Testis (tissue), 2 donors: ENCODE measurements at regions not wholly inside any gene's neighbourhood (a gene's known extent, or its start where the extent isn't known, plus 50 kb on each side); places are given as distances from the start of the nearest gene placed in this dataset.
"Not testable (repeated sequence)": the region's sequence is repeated elsewhere in the genome, so short reads cannot be mapped to it uniquely, and the experiment has no call there.

Source experiments
- DNase-seq: peaks from one replicate; pipeline ENCODE4 v3.0.0-alpha.2; 2019
- H3K27ac ChIP-seq, 2 donors: fragments of 200-600 bp; sonication (generic); one replicate each; pipeline ENCODE4 v1.5.1; 2019
- H3K27me3 ChIP-seq: fragments of 200-600 bp; sonication (generic); one replicate; pipeline ENCODE4 v1.5.1; 2019
- H3K36me3 ChIP-seq: fragments of 200-600 bp; sonication (generic); one replicate; pipeline ENCODE4 v1.5.1; 2017; ENCODE audit warnings: low read depth; ENCODE audit errors: missing control alignments
- H3K4me1 ChIP-seq: fragments of 200-600 bp; sonication (generic); one replicate; pipeline ENCODE4 v1.5.1; 2019
- H3K4me3 ChIP-seq, 2 donors: fragments of 200-600 bp; sonication (generic); one replicate each; pipeline ENCODE4 v1.5.1; 2017 to 2019
- H3K9me3 ChIP-seq: fragments of 200-600 bp; sonication (generic); one replicate; pipeline ENCODE4 v1.5.1; 2017
- POLR2A ChIP-seq: fragments of 450-650 bp; IDR thresholded peaks from one replicate; pipeline ENCODE4 v1.6.1; 2017; ENCODE audit warnings: antibody characterized with exemption, mild to moderate bottlenecking, moderate library complexity
- WGBS, 2 donors: methylation state at CpG; one replicate each; pipeline ENCODE4 v1.1.5; 2018; 5-methylcytosine and 5-hydroxymethylcytosine counted together
- intact Hi-C: fragments of 100-400 bp; cut with DNase I; formaldehyde crosslinking; loops from one replicate; pipeline ENCODE4 v1.15.1; 2023; ENCODE audit warnings: low total_unique reads
- TF ChIP-seq, protein P1 (sequence below), 3 experiments: fragments of 450-650 bp in 2 of 3; fragments of 200-600 bp in 1 of 3; sonication (generic) in 1 of 3; IDR thresholded peaks; one replicate each; pipeline ENCODE4 v1.5.1; 2016 to 2019; ENCODE audit warnings: antibody characterized with exemption in 3 of 3, mild to moderate bottlenecking in 2 of 3, moderate library complexity in 1 of 3

DNA sequence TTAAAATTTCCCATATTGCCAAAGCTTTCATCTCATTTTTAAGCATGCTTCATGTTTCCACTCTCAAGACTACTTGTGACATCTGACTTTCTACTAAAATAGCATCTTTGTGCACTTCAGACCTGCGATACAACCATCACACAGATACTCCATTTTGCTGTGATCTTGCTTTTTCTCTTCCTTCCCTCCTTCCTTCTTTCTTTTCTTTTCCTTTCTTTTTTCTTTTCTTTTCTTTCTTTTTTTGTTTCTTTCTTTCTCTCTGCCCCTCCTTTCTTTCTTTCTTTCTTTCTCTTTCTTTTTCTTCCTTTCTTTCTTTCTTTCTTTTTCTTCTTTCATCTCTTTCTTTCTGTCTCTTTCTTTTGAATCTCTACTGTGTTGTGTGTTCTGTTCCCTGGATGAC, 194.0 kb upstream of the KCND2 start:
- Histone ChIP-seq H3K27me3 (no peaks in the 10 kb centered on the region), H3K27ac (no peak overlapping the region), H3K4me3 (no peak overlapping the region), H3K36me3 (no peaks in the 10 kb centered on the region), H3K9me3 (no peaks in the 10 kb centered on the region), H3K4me1 (no peaks in the 10 kb centered on the region)
- intact Hi-C loops, result no loop called here
- TF ChIP-seq, protein P1, sequence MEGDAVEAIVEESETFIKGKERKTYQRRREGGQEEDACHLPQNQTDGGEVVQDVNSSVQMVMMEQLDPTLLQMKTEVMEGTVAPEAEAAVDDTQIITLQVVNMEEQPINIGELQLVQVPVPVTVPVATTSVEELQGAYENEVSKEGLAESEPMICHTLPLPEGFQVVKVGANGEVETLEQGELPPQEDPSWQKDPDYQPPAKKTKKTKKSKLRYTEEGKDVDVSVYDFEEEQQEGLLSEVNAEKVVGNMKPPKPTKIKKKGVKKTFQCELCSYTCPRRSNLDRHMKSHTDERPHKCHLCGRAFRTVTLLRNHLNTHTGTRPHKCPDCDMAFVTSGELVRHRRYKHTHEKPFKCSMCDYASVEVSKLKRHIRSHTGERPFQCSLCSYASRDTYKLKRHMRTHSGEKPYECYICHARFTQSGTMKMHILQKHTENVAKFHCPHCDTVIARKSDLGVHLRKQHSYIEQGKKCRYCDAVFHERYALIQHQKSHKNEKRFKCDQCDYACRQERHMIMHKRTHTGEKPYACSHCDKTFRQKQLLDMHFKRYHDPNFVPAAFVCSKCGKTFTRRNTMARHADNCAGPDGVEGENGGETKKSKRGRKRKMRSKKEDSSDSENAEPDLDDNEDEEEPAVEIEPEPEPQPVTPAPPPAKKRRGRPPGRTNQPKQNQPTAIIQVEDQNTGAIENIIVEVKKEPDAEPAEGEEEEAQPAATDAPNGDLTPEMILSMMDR (IDR thresholded peaks at IDR 0.05), result no peak
- TF ChIP-seq POLR2A, result no peak
- 93 to 95% methylated on average over 1 of the region's 1 CpG for WGBS, 2 donors
- DNase-seq, result no peak

GRCh38 chr7:120079704-120080103, 193.3 kb upstream of the KCND2 start:
- Histone ChIP-seq H3K27me3 (no peaks in the 10 kb centered on the region), H3K4me3 (no peak overlapping the region), H3K4me1 (no peaks in the 10 kb centered on the region), H3K36me3 (no peaks in the 10 kb centered on the region), H3K27ac (no peak overlapping the region), H3K9me3 (no peaks in the 10 kb centered on the region)
- WGBS, 2 donors, result 21 to 52% methylated on average over 3 of the region's 3 CpGs
- TF ChIP-seq, protein P1 (IDR thresholded peaks at IDR 0.05), result no peak
- no peak for TF ChIP-seq POLR2A
- intact Hi-C loops, result no loop called here
- no peak for DNase-seq

DNA sequence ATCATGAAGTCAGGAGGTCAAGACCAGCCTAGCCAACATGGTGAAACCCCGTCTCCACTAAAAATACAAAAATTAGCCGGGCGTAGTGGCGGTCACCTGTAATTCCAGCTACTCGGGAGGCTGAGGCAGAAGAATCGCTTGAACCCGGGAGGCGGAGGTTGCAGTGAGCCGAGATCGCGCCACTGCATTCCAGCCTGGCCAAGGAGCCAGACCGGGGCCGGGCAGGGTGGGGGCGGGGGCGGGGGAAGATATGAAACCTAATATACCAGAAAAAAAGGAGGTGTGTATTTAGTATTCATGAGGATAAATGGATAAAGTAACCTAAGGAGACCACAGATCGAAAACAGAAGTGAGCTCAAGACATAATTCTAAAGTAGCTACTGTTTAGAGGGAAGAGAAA, 186.5 kb upstream of the KCND2 start:
- H3K27ac ChIP-seq, H3K9me3 ChIP-seq, intact Hi-C loops, H3K4me3 ChIP-seq, H3K4me1 ChIP-seq, H3K27me3 ChIP-seq, H3K36me3 ChIP-seq, DNase-seq: not testable (repeated sequence)
- WGBS, 2 donors, result 37 to 82% methylated on average over 16 of the region's 16 CpGs

GRCh38 chr7:120089968-120090367, 183.0 kb upstream of the KCND2 start:
- Histone ChIP-seq H3K9me3 (no peaks in the 10 kb centered on the region), H3K27me3 (no peaks in the 10 kb centered on the region), H3K4me1 (no peaks in the 10 kb centered on the region), H3K4me3 (no peak overlapping the region), H3K27ac (no peak overlapping the region), H3K36me3 (no peaks in the 10 kb centered on the region)
- TF ChIP-seq POLR2A, result no peak
- TF ChIP-seq, protein P1 (IDR thresholded peaks at IDR 0.05), result no peak
- intact Hi-C loops, result no loop called here
- 86 to 89% methylated on average over 4 of the region's 4 CpGs for WGBS, 2 donors
- no peak for DNase-seq

DNA sequence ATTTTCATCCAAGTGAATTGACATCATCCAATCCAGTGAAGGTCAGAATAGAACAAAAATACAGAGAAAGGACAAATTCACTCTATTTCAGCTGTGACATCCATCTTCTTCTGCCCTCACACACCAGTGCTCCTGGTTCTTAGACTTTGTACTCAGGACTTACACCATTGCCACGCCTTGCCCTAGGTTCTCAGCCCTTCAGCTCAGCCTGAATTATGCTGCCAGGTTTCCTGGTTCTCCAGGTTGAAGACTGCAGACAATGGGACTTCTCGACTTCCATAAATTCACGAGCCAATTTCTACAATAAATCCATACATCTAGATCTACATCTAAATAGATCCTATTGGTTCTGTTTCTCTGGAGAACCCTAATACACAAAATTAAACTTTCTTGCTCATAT, 181.2 kb upstream of the KCND2 start:
- no peak overlapping the region for H3K27ac ChIP-seq
- H3K9me3 ChIP-seq, result no peaks in the 10 kb centered on the region
- H3K4me1 ChIP-seq, result no peaks in the 10 kb centered on the region
- no peak overlapping the region for H3K4me3 ChIP-seq
- H3K27me3 ChIP-seq, result no peaks in the 10 kb centered on the region
- TF ChIP-seq, protein P1 (IDR thresholded peaks at IDR 0.05), result no peak
- TF ChIP-seq POLR2A, result no peak
- 89 to 92% methylated on average over 3 of the region's 3 CpGs for WGBS, 2 donors
- intact Hi-C loops, result no loop called here
- no peak for DNase-seq
- H3K36me3 ChIP-seq, result no peaks in the 10 kb centered on the region
